Renal pelvis (tissue), 1 donor: ENCODE measurements at regions not wholly inside any gene's neighbourhood (a gene's known extent, or its start where the extent isn't known, plus 50 kb on each side); places are given as distances from the start of the nearest gene placed in this dataset.

Experiments
- DNase-seq: peaks from one replicate; pipeline ENCODE4 v3.0.0-alpha.2; 2013

GRCh38 chr3:171956181-171956683, 83.1 kb upstream of the FNDC3B start:
- no peak for DNase-seq

GRCh38 chr3:171956705-171957104, 82.7 kb upstream of the FNDC3B start:
- DNase-seq, result no peak

- no peak for DNase-seq
Observed at GRCh38 chr3:171959532-171960089, 79.8 kb upstream of the FNDC3B start.

- DNase-seq, result no peak
Observed at GRCh38 chr3:171960159-171960558, 79.2 kb upstream of the FNDC3B start.

- no peak for DNase-seq
Observed at GRCh38 chr3:171962137-171962720, 77.1 kb upstream of the FNDC3B start.

GRCh38 chr3:171963546-171963945, 75.8 kb upstream of the FNDC3B start:
- no peak for DNase-seq

- DNase-seq, result no peak
Observed at GRCh38 chr3:171965067-171965712, 74.2 kb upstream of the FNDC3B start.

GRCh38 chr3:171966533-171967136, 72.7 kb upstream of the FNDC3B start:
- no peak for DNase-seq

GRCh38 chr3:171967137-171967783, 72.1 kb upstream of the FNDC3B start:
- no peak for DNase-seq

GRCh38 chr3:171967932-171968678, 71.3 kb upstream of the FNDC3B start:
- no peak for DNase-seq

GRCh38 chr3:171970301-171970788, 69.0 kb upstream of the FNDC3B start:
- no peak for DNase-seq

GRCh38 chr3:171971919-171972514, 67.4 kb upstream of the FNDC3B start:
- no peak for DNase-seq

- no peak for DNase-seq
Observed at GRCh38 chr3:171972871-171973348, 66.5 kb upstream of the FNDC3B start.

GRCh38 chr3:171974986-171975837, 64.2 kb upstream of the FNDC3B start:
- no peak for DNase-seq

GRCh38 chr3:171976526-171976925, 62.9 kb upstream of the FNDC3B start:
- DNase-seq, result no peak

- no peak for DNase-seq
Observed at GRCh38 chr3:171977441-171977840, 61.9 kb upstream of the FNDC3B start.

GRCh38 chr3:171977860-171978259, 61.5 kb upstream of the FNDC3B start:
- DNase-seq, result no peak

- no peak for DNase-seq
Observed at GRCh38 chr3:171978390-171978789, 61.0 kb upstream of the FNDC3B start.

GRCh38 chr3:171979081-171979480, 60.3 kb upstream of the FNDC3B start:
- no peak for DNase-seq
